ENCODE measurements at regions not wholly inside any gene's neighbourhood (a gene's known extent, or its start where the extent isn't known, plus 50 kb on each side); places are given as distances from the start of the nearest gene placed in this dataset.

- no peak for DNase-seq
Measured at GRCh38 chr5:68759593-68759992, 334.2 kb upstream of the SLC30A5 start.

- DNase-seq, result no peak
Measured at GRCh38 chr5:68762201-68762600, 331.6 kb upstream of the SLC30A5 start.

GRCh38 chr5:68766952-68767464 is 326.8 kb upstream of the SLC30A5 start:
- DNase-seq, result no peak

- DNase-seq, result no peak
Measured at GRCh38 chr5:68770551-68770950, 323.3 kb upstream of the SLC30A5 start.

- no peak for DNase-seq
Measured at GRCh38 chr5:68771221-68771620, 322.6 kb upstream of the SLC30A5 start.

- DNase-seq, result no peak
Measured at GRCh38 chr5:68771732-68772131, 322.1 kb upstream of the SLC30A5 start.

GRCh38 chr5:68776381-68776780 is 317.4 kb upstream of the SLC30A5 start:
- DNase-seq, result no peak

- DNase-seq, result no peak
Measured at GRCh38 chr5:68777135-68777534, 316.7 kb upstream of the SLC30A5 start.

- DNase-seq, result no peak
Measured at GRCh38 chr5:68778484-68778883, 315.3 kb upstream of the SLC30A5 start.

- no peak for DNase-seq
Measured at GRCh38 chr5:68780299-68780955, 313.4 kb upstream of the SLC30A5 start.

- DNase-seq, result no peak
Measured at GRCh38 chr5:68793074-68793473, 300.7 kb upstream of the SLC30A5 start.

GRCh38 chr5:68793993-68794392 is 299.8 kb upstream of the SLC30A5 start:
- no peak for DNase-seq

GRCh38 chr5:68795190-68795589 is 298.6 kb upstream of the SLC30A5 start:
- DNase-seq, result no peak

GRCh38 chr5:68798877-68799843 is 294.7 kb upstream of the SLC30A5 start:
- no peak for DNase-seq

GRCh38 chr5:68802430-68802829 is 291.4 kb upstream of the SLC30A5 start:
- DNase-seq, result no peak

GRCh38 chr5:68803881-68804319 is 289.9 kb upstream of the SLC30A5 start:
- no peak for DNase-seq

GRCh38 chr5:68804343-68804742 is 289.5 kb upstream of the SLC30A5 start:
- DNase-seq, result no peak

- DNase-seq, result no peak
Measured at GRCh38 chr5:68805444-68805843, 288.4 kb upstream of the SLC30A5 start.

- DNase-seq, result no peak
Measured at GRCh38 chr5:68817632-68818031, 276.2 kb upstream of the SLC30A5 start.

GRCh38 chr5:68818057-68818695 is 275.6 kb upstream of the SLC30A5 start:
- DNase-seq, result no peak

GRCh38 chr5:68818870-68819269 is 274.9 kb upstream of the SLC30A5 start:
- DNase-seq, result no peak

GRCh38 chr5:68821056-68821455 is 272.8 kb upstream of the SLC30A5 start:
- no peak for DNase-seq

- DNase-seq, result no peak
Measured at GRCh38 chr5:68822796-68823195, 271.0 kb upstream of the SLC30A5 start.
